ENCODE measurements at regions not wholly inside any gene's neighbourhood (a gene's known extent, or its start where the extent isn't known, plus 50 kb on each side); places are given as distances from the start of the nearest gene placed in this dataset.

DNA sequence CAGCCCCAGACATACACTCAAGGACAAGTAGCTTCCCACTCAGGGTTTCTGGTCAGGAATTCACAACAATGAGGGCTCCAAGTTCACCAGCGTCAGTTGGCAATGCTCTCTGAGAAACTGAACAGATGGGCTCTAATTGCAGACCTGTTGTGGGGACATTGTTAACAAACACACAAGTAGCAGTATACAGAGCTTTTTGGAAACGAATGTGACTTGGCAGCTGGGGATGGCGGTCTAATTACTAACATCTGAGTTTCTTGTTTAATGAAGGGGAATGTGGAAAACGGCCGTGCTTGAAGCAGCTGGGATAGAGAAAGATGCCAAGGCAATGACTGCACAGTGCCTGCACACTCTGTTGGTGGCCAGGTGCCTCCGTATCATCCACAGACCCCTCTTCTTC is 316.1 kb upstream of the IRX3 start:
- Histone ChIP-seq H3K36me3 (ENCODE audit: control insufficient read depth in 1 of 2, insufficient read depth in 2 of 2, low read depth in 1 of 2, low read length in 2 of 2) (no peaks in the 10 kb centered on the region), H3K14ac (ENCODE audit: low read length in 2 of 2) (no peak overlapping the region), H4K8ac (ENCODE audit: low read length) (no peak overlapping the region), H3K23ac (ENCODE audit: low read length in 2 of 2) (no peak overlapping the region), H3K4ac (ENCODE audit: low read depth in 1 of 2, low read length in 2 of 2) (no peak overlapping the region), H2AK5ac (ENCODE audit: low read length, severe bottlenecking) (no peak overlapping the region), H2BK5ac (ENCODE audit: low read depth, low read length, poor library complexity, severe bottlenecking) (no peak overlapping the region), H3K27me3 (ENCODE audit: control insufficient read depth in 1 of 2, insufficient read depth in 1 of 2, low read length in 2 of 2) (peaks cover 0 to 5% of the 10 kb centered on the region in 2 experiments), H3K27ac (ENCODE audit: low read length, poor library complexity, severe bottlenecking) (no peak overlapping the region), H3K9ac (ENCODE audit: low read length) (no peak overlapping the region), H3K4me3 (ENCODE audit: insufficient read depth in 1 of 2, low read depth in 1 of 2, low read length in 2 of 2) (no peak overlapping the region), H2BK120ac (ENCODE audit: low read depth, low read length) (no peak overlapping the region), H2BK12ac (ENCODE audit: low read length in 2 of 2) (no peak overlapping the region), H3K79me1 (replicated peaks; ENCODE audit: low read length, poor library complexity, severe bottlenecking) (no peaks in the 10 kb centered on the region), H4K91ac (ENCODE audit: low read length) (no peak overlapping the region), H3K18ac (ENCODE audit: low read depth in 1 of 2, low read length in 2 of 2) (no peak overlapping the region), H3K9me3 (ENCODE audit: control insufficient read depth, low read length) (peaks cover 37% of the 10 kb centered on the region), H3K4me2 (ENCODE audit: low read length, poor library complexity, severe bottlenecking) (no peak overlapping the region), H3K4me1 (ENCODE audit: control insufficient read depth, insufficient read depth, low read depth, low read length) (no peaks in the 10 kb centered on the region), H2BK15ac (ENCODE audit: low read depth, poor library complexity, severe bottlenecking) (no peak overlapping the region), H2AFZ (ENCODE audit: low read depth, low read length) (no peak overlapping the region)
- no peak for DNase-seq
- WGBS: 90% methylated on average over 5 of the region's 6 CpGs

DNA sequence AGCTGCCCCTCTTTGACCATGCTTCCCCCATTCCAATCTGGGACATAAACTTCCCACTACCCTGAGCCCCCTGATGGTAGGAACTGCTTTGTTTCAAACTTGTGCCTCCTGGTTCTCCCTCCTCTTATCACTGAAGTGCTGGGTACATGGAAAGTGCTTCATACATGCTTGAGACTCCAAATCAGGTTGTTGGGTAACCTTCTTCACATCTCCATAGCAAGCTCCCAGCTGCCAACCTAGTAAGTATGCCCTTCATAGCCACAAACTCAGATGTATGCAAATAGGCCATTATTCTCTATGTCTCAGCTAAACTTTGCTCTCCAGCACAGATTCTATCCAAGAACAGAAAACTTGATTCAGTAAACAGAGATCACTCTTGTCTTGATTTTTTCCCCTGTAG is 310.6 kb upstream of the IRX3 start:
- Histone ChIP-seq H3K18ac (ENCODE audit: low read depth in 1 of 2, low read length in 2 of 2) (no peak overlapping the region), H3K36me3 (ENCODE audit: control insufficient read depth in 1 of 2, insufficient read depth in 2 of 2, low read depth in 1 of 2, low read length in 2 of 2) (no peaks in the 10 kb centered on the region), H2AFZ (ENCODE audit: low read depth, low read length) (no peak overlapping the region), H3K9ac (ENCODE audit: low read length) (no peak overlapping the region), H4K8ac (ENCODE audit: low read length) (no peak overlapping the region), H3K23ac (ENCODE audit: low read length in 2 of 2) (no peak overlapping the region), H3K9me3 (ENCODE audit: control insufficient read depth, low read length) (peaks cover 9% of the 10 kb centered on the region), H3K4ac (ENCODE audit: low read depth in 1 of 2, low read length in 2 of 2) (no peak overlapping the region), H4K91ac (ENCODE audit: low read length) (no peak overlapping the region), H3K4me1 (ENCODE audit: control insufficient read depth, insufficient read depth, low read depth, low read length) (no peaks in the 10 kb centered on the region), H3K27ac (ENCODE audit: low read length, poor library complexity, severe bottlenecking) (no peak overlapping the region), H3K27me3 (ENCODE audit: control insufficient read depth in 1 of 2, insufficient read depth in 1 of 2, low read length in 2 of 2) (peaks cover 10 to 21% of the 10 kb centered on the region in 2 experiments), H2AK5ac (ENCODE audit: low read length, severe bottlenecking) (no peak overlapping the region), H2BK120ac (ENCODE audit: low read depth, low read length) (no peak overlapping the region), H3K79me1 (replicated peaks; ENCODE audit: low read length, poor library complexity, severe bottlenecking) (no peaks in the 10 kb centered on the region), H2BK15ac (ENCODE audit: low read depth, poor library complexity, severe bottlenecking) (no peak overlapping the region), H2BK12ac (ENCODE audit: low read length in 2 of 2) (no peak overlapping the region), H3K4me2 (ENCODE audit: low read length, poor library complexity, severe bottlenecking) (no peak overlapping the region), H3K4me3 (ENCODE audit: insufficient read depth in 1 of 2, low read depth in 1 of 2, low read length in 2 of 2) (no peak overlapping the region), H3K14ac (ENCODE audit: low read length in 2 of 2) (no peak overlapping the region), H2BK5ac (ENCODE audit: low read depth, low read length, poor library complexity, severe bottlenecking) (no peak overlapping the region)
- no peak for DNase-seq

DNA sequence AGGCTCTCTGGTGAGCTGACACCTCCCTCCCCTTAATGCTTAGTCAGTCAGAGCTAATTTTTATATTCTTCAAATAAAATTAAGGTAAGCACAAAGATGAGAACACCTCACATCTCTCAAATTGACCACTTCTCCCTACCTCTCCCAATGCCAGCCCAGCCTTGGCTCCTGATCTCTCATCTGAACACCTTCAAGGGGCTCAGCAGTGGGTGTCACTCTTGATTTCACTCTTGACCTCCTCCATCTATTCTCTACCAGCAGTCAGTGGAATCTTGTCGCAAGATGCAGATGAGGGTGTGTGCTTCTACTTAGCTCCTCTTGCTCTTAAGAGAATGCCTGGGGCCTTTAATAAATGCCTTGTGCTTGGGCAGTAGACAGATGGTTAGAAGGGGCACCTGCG is 309.0 kb upstream of the IRX3 start:
- Histone ChIP-seq H2BK5ac (ENCODE audit: low read depth, low read length, poor library complexity, severe bottlenecking) (no peak overlapping the region), H2AK5ac (ENCODE audit: low read length, severe bottlenecking) (no peak overlapping the region), H4K91ac (ENCODE audit: low read length) (no peak overlapping the region), H3K9ac (ENCODE audit: low read length) (no peak overlapping the region), H2BK15ac (ENCODE audit: low read depth, poor library complexity, severe bottlenecking) (no peak overlapping the region), H2BK12ac (ENCODE audit: low read length in 2 of 2) (no peak overlapping the region), H3K4me3 (ENCODE audit: insufficient read depth in 1 of 2, low read depth in 1 of 2, low read length in 2 of 2) (no peak overlapping the region), H3K79me1 (replicated peaks; ENCODE audit: low read length, poor library complexity, severe bottlenecking) (no peaks in the 10 kb centered on the region), H3K4me1 (ENCODE audit: control insufficient read depth, insufficient read depth, low read depth, low read length) (peaks cover 2% of the 10 kb centered on the region), H3K27me3 (ENCODE audit: control insufficient read depth in 1 of 2, insufficient read depth in 1 of 2, low read length in 2 of 2) (peaks cover 10 to 27% of the 10 kb centered on the region in 2 experiments), H3K23ac (ENCODE audit: low read length in 2 of 2) (no peak overlapping the region), H3K14ac (ENCODE audit: low read length in 2 of 2) (no peak overlapping the region), H4K8ac (ENCODE audit: low read length) (no peak overlapping the region), H3K9me3 (ENCODE audit: control insufficient read depth, low read length) (peaks cover 4% of the 10 kb centered on the region), H2BK120ac (ENCODE audit: low read depth, low read length) (no peak overlapping the region), H3K4me2 (ENCODE audit: low read length, poor library complexity, severe bottlenecking) (no peak overlapping the region), H2AFZ (ENCODE audit: low read depth, low read length) (no peak overlapping the region), H3K36me3 (ENCODE audit: control insufficient read depth in 1 of 2, insufficient read depth in 2 of 2, low read depth in 1 of 2, low read length in 2 of 2) (no peaks in the 10 kb centered on the region), H3K18ac (ENCODE audit: low read depth in 1 of 2, low read length in 2 of 2) (no peak overlapping the region), H3K27ac (ENCODE audit: low read length, poor library complexity, severe bottlenecking) (no peak overlapping the region), H3K4ac (ENCODE audit: low read depth in 1 of 2, low read length in 2 of 2) (no peak overlapping the region)
- WGBS: 92% methylated on average over 2 of the region's 2 CpGs
- DNase-seq: no peak

DNA sequence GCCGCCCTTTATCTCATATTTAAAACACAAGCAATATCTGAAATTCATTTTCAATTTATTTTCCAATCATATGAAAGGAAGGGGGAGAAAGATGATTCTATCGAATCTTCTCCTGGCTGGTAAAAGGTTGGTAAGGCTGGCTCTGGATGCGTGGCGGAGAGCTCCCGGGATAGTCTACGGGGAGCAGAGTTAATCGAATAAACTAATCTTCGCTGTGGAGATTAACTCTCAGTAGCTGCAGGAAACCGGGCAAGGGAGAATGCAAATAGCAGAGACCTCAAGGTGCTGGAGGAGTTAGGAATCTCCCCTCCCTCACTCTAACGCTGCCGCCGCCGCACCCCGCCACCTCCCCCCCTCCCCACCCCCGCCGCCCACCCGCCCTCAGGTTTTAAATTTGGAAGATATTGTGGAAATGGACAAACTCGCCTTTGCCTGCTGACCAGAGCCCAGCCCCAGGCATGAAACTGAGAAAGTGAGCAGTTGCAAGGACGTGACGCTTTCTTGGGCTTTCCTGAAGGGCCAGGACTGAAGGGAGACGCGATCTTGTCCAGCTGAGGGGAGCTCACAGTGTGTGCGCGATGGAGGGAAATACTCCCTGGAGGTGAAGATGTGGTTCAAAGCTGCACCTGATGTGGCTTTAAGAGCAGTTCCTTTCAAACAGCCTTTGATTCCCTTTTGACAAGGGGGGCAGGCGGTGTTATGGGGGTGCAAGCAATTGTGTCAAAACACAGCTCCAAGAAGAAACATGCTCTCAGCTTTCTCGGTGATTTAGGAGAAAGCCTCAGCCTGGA is 308.2 kb upstream of the IRX3 start:
- Histone ChIP-seq H2BK5ac (ENCODE audit: low read depth, low read length, poor library complexity, severe bottlenecking) (no peak overlapping the region), H3K79me1 (replicated peaks; ENCODE audit: low read length, poor library complexity, severe bottlenecking) (no peaks in the 10 kb centered on the region), H2BK15ac (ENCODE audit: low read depth, poor library complexity, severe bottlenecking) (no peak overlapping the region), H3K36me3 (ENCODE audit: control insufficient read depth in 1 of 2, insufficient read depth in 2 of 2, low read depth in 1 of 2, low read length in 2 of 2) (no peaks in the 10 kb centered on the region), H3K23ac (ENCODE audit: low read length in 2 of 2) (no peak overlapping the region), H2AFZ (ENCODE audit: low read depth, low read length) (no peak overlapping the region), H2AK5ac (ENCODE audit: low read length, severe bottlenecking) (no peak overlapping the region), H2BK120ac (ENCODE audit: low read depth, low read length) (no peak overlapping the region), H3K9me3 (ENCODE audit: control insufficient read depth, low read length) (peaks cover 4% of the 10 kb centered on the region), H3K4me1 (ENCODE audit: control insufficient read depth, insufficient read depth, low read depth, low read length) (peaks cover 2% of the 10 kb centered on the region), H3K14ac (ENCODE audit: low read length in 2 of 2) (no peak overlapping the region), H3K18ac (ENCODE audit: low read depth in 1 of 2, low read length in 2 of 2) (no peak overlapping the region), H3K4ac (ENCODE audit: low read depth in 1 of 2, low read length in 2 of 2) (no peak overlapping the region), H3K9ac (ENCODE audit: low read length) (no peak overlapping the region), H3K4me2 (ENCODE audit: low read length, poor library complexity, severe bottlenecking) (no peak overlapping the region), H3K27me3 (ENCODE audit: control insufficient read depth in 1 of 2, insufficient read depth in 1 of 2, low read length in 2 of 2) (peaks cover 10 to 27% of the 10 kb centered on the region in 2 experiments), H2BK12ac (ENCODE audit: low read length in 2 of 2) (no peak overlapping the region), H4K91ac (ENCODE audit: low read length) (no peak overlapping the region), H4K8ac (ENCODE audit: low read length) (no peak overlapping the region), H3K27ac (ENCODE audit: low read length, poor library complexity, severe bottlenecking) (no peak overlapping the region), H3K4me3 (ENCODE audit: insufficient read depth in 1 of 2, low read depth in 1 of 2, low read length in 2 of 2) (no peak overlapping the region)
- WGBS: 48% methylated on average over 18 of the region's 26 CpGs
- DNase-seq: no peak
